Neural cell (in vitro differentiated cells): ENCODE measurements at regions not wholly inside any gene's neighbourhood (a gene's known extent, or its start where the extent isn't known, plus 50 kb on each side); places are given as distances from the start of the nearest gene placed in this dataset.

ENCODE experiments used
- H2AFZ ChIP-seq: fragments of 200-600, 300-800 bp; sonication (generic), shearing (Covaris generic); 2 replicates; pipeline ENCODE4 v1.6.0; 2014; ENCODE audit warnings: low read depth, mild to moderate bottlenecking, antibody characterized with exemption, low read length, moderate library complexity
- H3F3A ChIP-seq: fragments of 200-600 bp; shearing (Covaris generic); 2 replicates; pipeline ENCODE4 v1.6.1; 2016; ENCODE audit warnings: mild to moderate bottlenecking, moderate library complexity, mixed read lengths, antibody characterized with exemption, low read length; ENCODE audit not compliant: insufficient read depth, poor library complexity, severe bottlenecking
- H3K27ac ChIP-seq: fragments of 200-600, 300-800 bp; sonication (generic), shearing (Covaris generic); 2 replicates; pipeline ENCODE4 v1.5.1; 2014; ENCODE audit warnings: mild to moderate bottlenecking, low read length, moderate library complexity
- H3K27me3 ChIP-seq: fragments of 300-800, 200-600 bp; sonication (generic), shearing (Covaris generic); 2 replicates; pipeline ENCODE4 v1.6.0; 2014; ENCODE audit warnings: mild to moderate bottlenecking, low read depth, low read length, moderate library complexity; ENCODE audit not compliant: insufficient read depth
- H3K36me3 ChIP-seq: fragments of 300-800, 200-600 bp; sonication (generic), shearing (Covaris generic); 2 replicates; pipeline ENCODE4 v1.5.1; 2014; ENCODE audit warnings: mild to moderate bottlenecking, antibody characterized with exemption, low read length, moderate library complexity; ENCODE audit not compliant: insufficient read depth
- H3K4me2 ChIP-seq: fragments of 300-800, 200-600 bp; sonication (generic), shearing (Covaris generic); 2 replicates; pipeline ENCODE4 v1.6.0; 2014; ENCODE audit warnings: mild to moderate bottlenecking, low read length
- H3K4me3 ChIP-seq: fragments of 300-800, 200-600 bp; sonication (generic), shearing (Covaris generic); 2 replicates; pipeline ENCODE4 v1.5.1; 2014; ENCODE audit warnings: mild to moderate bottlenecking, low read length, moderate library complexity
- H3K79me2 ChIP-seq: fragments of 200-600 bp; shearing (Covaris generic); replicated peaks from 2 replicates; pipeline ENCODE4 v1.6.0; 2014; ENCODE audit warnings: mild to moderate bottlenecking, low read length, moderate library complexity; ENCODE audit not compliant: insufficient read depth
- H3K9ac ChIP-seq: fragments of 300-800, 200-600 bp; sonication (generic), shearing (Covaris generic); 2 replicates; pipeline ENCODE4 v1.6.1; 2016; ENCODE audit warnings: mild to moderate bottlenecking, low read length, mixed read lengths
- H3K9me2 ChIP-seq: fragments of 200-600 bp; shearing (Covaris generic); 2 replicates; pipeline ENCODE4 v1.6.1; 2016; ENCODE audit warnings: mild to moderate bottlenecking, low read length, mixed read lengths; ENCODE audit not compliant: insufficient read depth
- H3K9me3 ChIP-seq: fragments of 200-600, 300-800 bp; sonication (generic), shearing (Covaris generic); 2 replicates; pipeline ENCODE4 v1.6.1; 2016; ENCODE audit warnings: mild to moderate bottlenecking, mixed run types, low read length, moderate library complexity, mixed read lengths
- H4K20me1 ChIP-seq: fragments of 200-600 bp; shearing (Covaris generic); 2 replicates; pipeline ENCODE4 v1.6.1; 2016; ENCODE audit warnings: mild to moderate bottlenecking, mixed run types; ENCODE audit not compliant: insufficient read depth
- CTCF ChIP-seq: fragments of 450-650 bp; IDR thresholded peaks from 2 replicates; pipeline ENCODE4 v1.5.1; 2014; ENCODE audit warnings: antibody characterized with exemption, mild to moderate bottlenecking, moderate library complexity; ENCODE audit not compliant: poor library complexity, severe bottlenecking
- EP300 ChIP-seq: fragments of 450-650 bp; conservative IDR thresholded peaks from 2 replicates; pipeline ENCODE4 v1.6.1; 2014; ENCODE audit warnings: antibody characterized with exemption, mild to moderate bottlenecking, moderate library complexity; ENCODE audit not compliant: poor library complexity, severe bottlenecking
- EZH2 ChIP-seq: fragments of 200-600, 300-800 bp; shearing (Covaris generic), sonication (generic); IDR thresholded peaks from 2 replicates; pipeline ENCODE4 v1.6.1; 2014; ENCODE audit warnings: antibody characterized with exemption, low read length, borderline replicate concordance, mild to moderate bottlenecking; ENCODE audit not compliant: insufficient read depth, poor library complexity, severe bottlenecking
- MXI1 ChIP-seq: fragments of 450-650 bp; conservative IDR thresholded peaks from 2 replicates; pipeline ENCODE4 v1.6.1; 2014; ENCODE audit warnings: antibody characterized with exemption, mild to moderate bottlenecking; ENCODE audit not compliant: poor library complexity, severe bottlenecking
- POLR2AphosphoS5 ChIP-seq: IDR thresholded peaks from 2 replicates; pipeline ENCODE4 v1.6.1; 2012
- RAD21 ChIP-seq: fragments of 450-650 bp; conservative IDR thresholded peaks from 2 replicates; pipeline ENCODE4 v1.6.1; 2014; ENCODE audit warnings: antibody characterized with exemption, mild to moderate bottlenecking, moderate library complexity
- REST ChIP-seq: IDR thresholded peaks from 2 replicates; pipeline ENCODE4 v1.6.1; 2012; ENCODE audit warnings: borderline replicate concordance
- SMC3 ChIP-seq: fragments of 450-650 bp; conservative IDR thresholded peaks from 2 replicates; pipeline ENCODE4 v1.6.1; 2014; ENCODE audit warnings: antibody characterized with exemption, mild to moderate bottlenecking, moderate library complexity; ENCODE audit not compliant: poor library complexity
- TAF1 ChIP-seq: IDR thresholded peaks from 2 replicates; pipeline ENCODE4 v1.6.1; 2012; ENCODE audit warnings: low read depth

- Histone ChIP-seq H3K36me3 (no peaks in the 10 kb centered on the region), H3F3A (no peaks in the 10 kb centered on the region), H3K79me2 (no peaks in the 10 kb centered on the region), H3K9ac (no peak overlapping the region), H3K4me2 (no peak overlapping the region), H4K20me1 (no peaks in the 10 kb centered on the region), H2AFZ (no peak overlapping the region), H3K27me3 (no peaks in the 10 kb centered on the region), H3K9me2 (no peaks in the 10 kb centered on the region), H3K4me3 (no peak overlapping the region), H3K9me3 (no peaks in the 10 kb centered on the region), H3K27ac (no peak overlapping the region)
- TF ChIP-seq MXI1 (no peak), EZH2 (no peak)
These were observed 139.2 kb upstream of the HMHB1 start for GRCh38 chr5:143672806-143673205.

- Histone ChIP-seq H3K27me3 (no peaks in the 10 kb centered on the region), H3K4me2 (no peak overlapping the region), H3K9me3 (no peaks in the 10 kb centered on the region), H3K9ac (no peak overlapping the region), H3F3A (no peaks in the 10 kb centered on the region), H3K36me3 (no peaks in the 10 kb centered on the region), H3K79me2 (no peaks in the 10 kb centered on the region), H3K4me3 (no peak overlapping the region), H4K20me1 (no peaks in the 10 kb centered on the region), H3K9me2 (no peaks in the 10 kb centered on the region), H3K27ac (no peak overlapping the region), H2AFZ (no peak overlapping the region)
- no peak for TF ChIP-seq TAF1
- TF ChIP-seq MXI1 = no peak
- TF ChIP-seq RAD21 = no peak
- TF ChIP-seq POLR2AphosphoS5 = no peak
- no peak for TF ChIP-seq CTCF
- TF ChIP-seq SMC3 = no peak
- TF ChIP-seq EZH2 = no peak
- TF ChIP-seq EP300 = no peak
- no peak for TF ChIP-seq REST
These were observed 140.0 kb upstream of the HMHB1 start for GRCh38 chr5:143671674-143672569.
